Suprapubic skin (tissue), 4 donors: ENCODE measurements at regions not wholly inside any gene's neighbourhood (a gene's known extent, or its start where the extent isn't known, plus 50 kb on each side); places are given as distances from the start of the nearest gene placed in this dataset.

ENCODE experiments used
- EP300 ChIP-seq: sonication (generic); formaldehyde crosslinking; IDR thresholded peaks from one replicate; pipeline ENCODE4 v1.6.1; 2017; ENCODE audit warnings: antibody characterized with exemption
- POLR2A ChIP-seq, 2 donors: fragments of 450-650 bp; IDR thresholded peaks; one replicate each; pipeline ENCODE4 v1.6.1; 2017; ENCODE audit warnings: antibody characterized with exemption in 2 of 2, mild to moderate bottlenecking in 2 of 2, moderate library complexity in 2 of 2
- POLR2AphosphoS5 ChIP-seq, 3 donors: sonication (generic); formaldehyde crosslinking; IDR thresholded peaks; one replicate each; pipeline ENCODE4 v1.6.1; 2017; ENCODE audit warnings: antibody characterized with exemption in 3 of 3
- TF ChIP-seq, protein P1 (sequence below), 2 donors: fragments of 200-600 bp in 1 of 2; fragments of 450-650 bp in 1 of 2; sonication (generic) in 1 of 2; IDR thresholded peaks; one replicate each; pipeline ENCODE4 v1.5.1; 2016 to 2019; ENCODE audit warnings: antibody characterized with exemption in 2 of 2, mild to moderate bottlenecking in 1 of 2, moderate library complexity in 1 of 2

DNA sequence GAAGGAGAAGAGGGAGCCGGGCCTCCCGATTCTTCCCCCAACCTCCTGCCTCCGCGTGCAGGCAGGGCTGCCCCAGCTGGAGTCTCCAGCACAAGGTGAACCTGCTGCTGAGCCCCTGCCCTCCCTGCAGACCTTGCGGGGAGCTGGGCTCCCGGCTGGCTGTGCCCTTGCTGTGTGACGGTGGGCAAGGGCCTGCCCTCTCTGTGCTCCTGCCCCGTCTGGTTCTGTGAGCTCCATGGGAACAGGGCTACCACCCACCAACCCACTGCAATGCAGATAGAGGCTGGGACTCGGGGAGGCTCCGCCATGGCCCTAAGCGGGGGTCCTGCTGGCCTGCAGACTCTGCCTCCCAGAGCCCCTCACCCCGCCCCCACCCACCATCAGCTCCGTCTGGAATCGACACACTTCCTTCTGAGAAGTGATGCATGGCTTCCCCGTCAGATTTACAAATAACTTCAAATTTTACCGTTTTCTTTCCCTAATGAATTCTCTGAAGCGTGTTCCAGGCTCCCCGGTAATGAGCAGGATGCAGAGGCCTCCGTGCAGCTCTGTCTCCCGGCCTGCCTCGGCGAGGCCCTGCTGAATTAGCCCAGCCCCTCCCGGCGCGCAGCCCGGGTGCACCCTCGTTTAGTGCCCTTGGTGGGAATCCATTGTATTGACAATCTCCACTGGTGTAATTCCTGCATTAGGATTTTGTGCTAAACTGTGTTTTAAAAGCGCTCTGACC lies 111.0 kb downstream of the MICALL2 start:
- TF ChIP-seq, protein P1, sequence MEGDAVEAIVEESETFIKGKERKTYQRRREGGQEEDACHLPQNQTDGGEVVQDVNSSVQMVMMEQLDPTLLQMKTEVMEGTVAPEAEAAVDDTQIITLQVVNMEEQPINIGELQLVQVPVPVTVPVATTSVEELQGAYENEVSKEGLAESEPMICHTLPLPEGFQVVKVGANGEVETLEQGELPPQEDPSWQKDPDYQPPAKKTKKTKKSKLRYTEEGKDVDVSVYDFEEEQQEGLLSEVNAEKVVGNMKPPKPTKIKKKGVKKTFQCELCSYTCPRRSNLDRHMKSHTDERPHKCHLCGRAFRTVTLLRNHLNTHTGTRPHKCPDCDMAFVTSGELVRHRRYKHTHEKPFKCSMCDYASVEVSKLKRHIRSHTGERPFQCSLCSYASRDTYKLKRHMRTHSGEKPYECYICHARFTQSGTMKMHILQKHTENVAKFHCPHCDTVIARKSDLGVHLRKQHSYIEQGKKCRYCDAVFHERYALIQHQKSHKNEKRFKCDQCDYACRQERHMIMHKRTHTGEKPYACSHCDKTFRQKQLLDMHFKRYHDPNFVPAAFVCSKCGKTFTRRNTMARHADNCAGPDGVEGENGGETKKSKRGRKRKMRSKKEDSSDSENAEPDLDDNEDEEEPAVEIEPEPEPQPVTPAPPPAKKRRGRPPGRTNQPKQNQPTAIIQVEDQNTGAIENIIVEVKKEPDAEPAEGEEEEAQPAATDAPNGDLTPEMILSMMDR (IDR thresholded peaks at IDR 0.05), result no peak
- TF ChIP-seq POLR2A (IDR thresholded peaks at IDR 0.05) (no peak), EP300 (no peak), POLR2AphosphoS5 (IDR thresholded peaks at IDR 0.05) (no peak)
